ENCODE measurements at regions not wholly inside any gene's neighbourhood (a gene's known extent, or its start where the extent isn't known, plus 50 kb on each side); places are given as distances from the start of the nearest gene placed in this dataset.

DNA sequence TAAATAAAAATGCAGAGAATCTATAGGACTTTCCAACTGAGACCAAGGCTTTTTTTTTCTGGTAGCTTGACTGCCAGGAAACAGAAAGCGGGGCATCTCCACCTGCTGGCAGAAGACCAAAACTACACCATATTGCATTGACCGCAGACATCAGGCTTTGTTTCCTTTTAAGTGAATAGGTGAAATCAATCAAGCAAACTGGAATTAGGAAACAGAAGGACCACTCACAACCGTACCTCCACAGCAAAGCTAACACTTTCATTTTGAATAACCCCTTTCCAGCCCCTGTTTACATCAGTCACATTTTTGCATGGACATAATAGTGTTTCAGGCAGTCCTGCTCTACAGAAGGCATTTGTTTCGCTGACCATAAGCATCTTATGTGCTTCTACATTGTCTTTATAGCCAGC, 218.2 kb downstream of the IDS start:
- TF ChIP-seq, protein P1, sequence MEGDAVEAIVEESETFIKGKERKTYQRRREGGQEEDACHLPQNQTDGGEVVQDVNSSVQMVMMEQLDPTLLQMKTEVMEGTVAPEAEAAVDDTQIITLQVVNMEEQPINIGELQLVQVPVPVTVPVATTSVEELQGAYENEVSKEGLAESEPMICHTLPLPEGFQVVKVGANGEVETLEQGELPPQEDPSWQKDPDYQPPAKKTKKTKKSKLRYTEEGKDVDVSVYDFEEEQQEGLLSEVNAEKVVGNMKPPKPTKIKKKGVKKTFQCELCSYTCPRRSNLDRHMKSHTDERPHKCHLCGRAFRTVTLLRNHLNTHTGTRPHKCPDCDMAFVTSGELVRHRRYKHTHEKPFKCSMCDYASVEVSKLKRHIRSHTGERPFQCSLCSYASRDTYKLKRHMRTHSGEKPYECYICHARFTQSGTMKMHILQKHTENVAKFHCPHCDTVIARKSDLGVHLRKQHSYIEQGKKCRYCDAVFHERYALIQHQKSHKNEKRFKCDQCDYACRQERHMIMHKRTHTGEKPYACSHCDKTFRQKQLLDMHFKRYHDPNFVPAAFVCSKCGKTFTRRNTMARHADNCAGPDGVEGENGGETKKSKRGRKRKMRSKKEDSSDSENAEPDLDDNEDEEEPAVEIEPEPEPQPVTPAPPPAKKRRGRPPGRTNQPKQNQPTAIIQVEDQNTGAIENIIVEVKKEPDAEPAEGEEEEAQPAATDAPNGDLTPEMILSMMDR (IDR thresholded peaks at IDR 0.05): peak; percentile 72
- TF ChIP-seq EZH2 (IDR thresholded peaks at IDR 0.05) (no peak), EZH2phosphoT487 (IDR thresholded peaks at IDR 0.05) (no peak)

All from neural progenitor cell (in vitro differentiated cells).